K562 (cell line): ENCODE measurements at regions not wholly inside any gene's neighbourhood (a gene's known extent, or its start where the extent isn't known, plus 50 kb on each side); places are given as distances from the start of the nearest gene placed in this dataset.

Experiments used
- ATAC-seq: fragments of 200-7000 bp; cut with Tn5 transposase; 3 replicates; pipeline ENCODE4 v1.9.1; 2020; ENCODE audit warnings: moderate library complexity
- BruUV-seq: library from RNA; stranded (reverse); fragments of 400-500 nt; replicated peaks from 2 replicates; lab custom pipeline; 2021; lab: Mats Ljungman, UMichigan
- CTCF ChIA-PET: fragments of 300-600 bp; formaldehyde crosslinking; extraction: SDS; loops from one replicate; lab custom pipeline; 2021; ENCODE audit warnings: low intra/inter-chr PET ratio; lab: Yijun Ruan, JAX
- POLR2A ChIA-PET: fragments of 300-600, 350-650 bp; sonication (Branson Sonifier 250); formaldehyde crosslinking; extraction: SDS; loops from one replicate; lab custom pipeline; 2021; ENCODE audit warnings: antibody characterized with exemption, inconsistent platforms; lab: Yijun Ruan, JAX
- DNase-seq, 4 experiments: peaks; one replicate each; pipeline versions ENCODE4 v3.0.0 to v3.0.0-alpha.2; 2011 to 2018; ENCODE audit warnings: low spot score in 3 of 4, mixed read lengths in 3 of 4; ENCODE audit errors: extremely low read depth in 1 of 4
- FAIRE-seq: peaks from 2 replicates; lab custom pipeline; 2011; peaks lifted over from hg19 to GRCh38; lab: Jason Lieb, UNC
- H2AFZ ChIP-seq: 2 replicates; pipeline ENCODE4 v1.6.0; 2011; ENCODE audit warnings: low read depth, low read length, control low read depth, inconsistent platforms
- H3K27ac ChIP-seq: fragments of 200-600 bp; 3 replicates; pipeline ENCODE4 v1.8.0; 2011; ENCODE audit warnings: low read depth, mild to moderate bottlenecking, control low read depth, inconsistent platforms, low read length, moderate library complexity, mixed read lengths; ENCODE audit errors: extremely low read depth
- H3K27me3 ChIP-seq, 2 experiments: fragments of 300-600 bp in 1 of 2; 2 replicates in 1 of 2; 3 replicates in 1 of 2; pipeline versions ENCODE4 v1.6.0 to v1.8.0; 2011; ENCODE audit warnings: inconsistent platforms in 2 of 2, low read length in 2 of 2, mild to moderate bottlenecking in 1 of 2, mixed read lengths in 1 of 2, moderate library complexity in 1 of 2; ENCODE audit not compliant: control insufficient read depth in 2 of 2, insufficient read depth in 2 of 2
- H3K36me3 ChIP-seq: fragments of 300-600 bp; 3 replicates; pipeline ENCODE4 v1.8.0; 2011; ENCODE audit warnings: mild to moderate bottlenecking, low read length, inconsistent platforms; ENCODE audit not compliant: control insufficient read depth, insufficient read depth
- H3K4me1 ChIP-seq, 2 experiments: fragments of 200-600 bp in 1 of 2; replicated peaks in 1 of 2; 2 replicates in 1 of 2; 3 replicates in 1 of 2; pipeline versions ENCODE4 v1.5.1 to v1.8.0; 2011; ENCODE audit warnings: inconsistent platforms in 2 of 2, low read length in 2 of 2, mild to moderate bottlenecking in 1 of 2, mixed read lengths in 1 of 2, moderate library complexity in 1 of 2; ENCODE audit not compliant: control insufficient read depth in 2 of 2, insufficient read depth in 2 of 2
- H3K4me2 ChIP-seq: 2 replicates; pipeline ENCODE4 v1.6.1; 2011; ENCODE audit warnings: low read length, control low read depth, inconsistent platforms, mixed read lengths; ENCODE audit not compliant: insufficient read depth
- H3K4me3 ChIP-seq: fragments of 200-600 bp; sonication (generic), shearing (Covaris generic); 2 replicates; pipeline ENCODE4 v1.5.1; 2016; ENCODE audit warnings: control low read depth, inconsistent platforms
- H3K79me2 ChIP-seq: fragments of 200-600 bp; 3 replicates; pipeline ENCODE4 v1.8.0; 2011; ENCODE audit warnings: low read length, inconsistent platforms; ENCODE audit not compliant: control insufficient read depth, insufficient read depth
- H3K9ac ChIP-seq, 2 experiments: 2 replicates each; pipeline versions ENCODE4 v1.6.0 to v1.6.1; 2011; ENCODE audit warnings: low read depth in 2 of 2, low read length in 2 of 2, control low read depth in 1 of 2, inconsistent platforms in 1 of 2, mild to moderate bottlenecking in 1 of 2, mixed read lengths in 1 of 2; ENCODE audit not compliant: insufficient read depth in 1 of 2
- H3K9me1 ChIP-seq: one replicate; pipeline ENCODE4 v1.6.0; 2011; ENCODE audit warnings: inconsistent platforms, mild to moderate bottlenecking, low read length, moderate library complexity; ENCODE audit not compliant: control insufficient read depth, insufficient read depth
- H3K9me3 ChIP-seq: replicated peaks from 2 replicates; pipeline ENCODE4 v1.5.1; 2011; ENCODE audit warnings: low read depth, low read length, inconsistent platforms; ENCODE audit not compliant: control insufficient read depth, insufficient read depth
- H4K20me1 ChIP-seq: replicated peaks from 2 replicates; pipeline ENCODE4 v1.6.1; 2011; ENCODE audit warnings: low read length, inconsistent platforms, mixed read lengths; ENCODE audit not compliant: control insufficient read depth, insufficient read depth
- BHLHE40 ChIP-seq: IDR thresholded peaks from 2 replicates; pipeline ENCODE4 v1.6.1; 2011; ENCODE audit warnings: low read length, improper control_type of control experiment
- CEBPG ChIP-seq, 3 experiments: fragments of 200-800 bp in 1 of 3; sonication (Bioruptor generic) in 1 of 3; sonication (generic) in 1 of 3; formaldehyde crosslinking in 1 of 3; IDR thresholded peaks in 2 of 3; conservative IDR thresholded peaks in 1 of 3; 2 replicates each; pipeline versions ENCODE4 v1.6.1 to v1.8.0; 2016 to 2022; ENCODE audit warnings: missing compliant biosample characterization in 2 of 3, missing genetic modification characterization in 2 of 3, mild to moderate bottlenecking in 1 of 3, missing genetic modification reagents in 1 of 3
- E2F5 ChIP-seq: sonication (generic); formaldehyde crosslinking; IDR thresholded peaks from 2 replicates; pipeline ENCODE4 v1.8.0; 2022; ENCODE audit warnings: mild to moderate bottlenecking, missing genetic modification reagents
- ELF4 ChIP-seq: fragments of 450-650 bp; formaldehyde crosslinking; IDR thresholded peaks from 2 replicates; pipeline ENCODE4 v1.4.0; 2022; ENCODE audit warnings: missing genetic modification characterization
- FOS ChIP-seq: IDR thresholded peaks from 3 replicates; pipeline ENCODE4 v1.6.1; 2011; ENCODE audit not compliant: insufficient read length; ENCODE audit errors: extremely low read depth
- GATAD2A ChIP-seq: fragments of 450-650 bp; IDR thresholded peaks from 2 replicates; pipeline ENCODE4 v1.6.1; 2017
- GTF2E2 ChIP-seq: fragments of 200-800 bp; sonication (Bioruptor generic); IDR thresholded peaks from 2 replicates; pipeline ENCODE4 v1.6.1; 2016; ENCODE audit warnings: missing genetic modification characterization, missing compliant biosample characterization
- HNRNPUL1 ChIP-seq: fragments of 200-400 bp; formaldehyde crosslinking; IDR thresholded peaks from 2 replicates; pipeline ENCODE4 v1.6.1; 2017; ENCODE audit warnings: low read length
- MLLT1 ChIP-seq, 2 experiments: fragments of 450-650 bp; IDR thresholded peaks; 2 replicates each; pipeline ENCODE4 v1.6.1; 2016
- NR3C1 ChIP-seq: sonication (generic); formaldehyde crosslinking; IDR thresholded peaks from 2 replicates; pipeline ENCODE4 v1.8.1; 2022; ENCODE audit warnings: missing genetic modification reagents
- POLR2A ChIP-seq: fragments of 450-650 bp; conservative IDR thresholded peaks from 2 replicates; pipeline ENCODE4 v1.6.1; 2016
- PRPF4 ChIP-seq: fragments of 200-400 bp; formaldehyde crosslinking; IDR thresholded peaks from one replicate; pipeline ENCODE4 v1.6.1; 2017; ENCODE audit warnings: low read length, low read depth, mild to moderate bottlenecking; ENCODE audit not compliant: insufficient read depth, poor library complexity, severe bottlenecking
- TAF1 ChIP-seq: IDR thresholded peaks from 2 replicates; pipeline ENCODE4 v1.6.1; 2011; ENCODE audit warnings: mild to moderate bottlenecking, low read length, moderate library complexity; ENCODE audit not compliant: insufficient read depth, control insufficient read depth, severe bottlenecking; ENCODE audit errors: extremely low read depth
- TRIM24 ChIP-seq, 2 experiments: fragments of 450-650 bp; IDR thresholded peaks; 2 replicates each; pipeline ENCODE4 v1.6.1; 2016
- ZBTB8A ChIP-seq: fragments of 450-650 bp; IDR thresholded peaks from 2 replicates; pipeline ENCODE4 v1.6.1; 2018; ENCODE audit warnings: mild to moderate bottlenecking, moderate library complexity; ENCODE audit not compliant: partially characterized antibody
- ZNF121 ChIP-seq: sonication (generic); formaldehyde crosslinking; conservative IDR thresholded peaks from 2 replicates; pipeline ENCODE4 v1.8.0; 2022; ENCODE audit warnings: missing genetic modification reagents
- ZNF143 ChIP-seq: sonication (generic); formaldehyde crosslinking; IDR thresholded peaks from 2 replicates; pipeline ENCODE4 v1.9.0; 2022; ENCODE audit warnings: mild to moderate bottlenecking, missing genetic modification reagents
- ZNF184 ChIP-seq: sonication (generic); formaldehyde crosslinking; IDR thresholded peaks from 2 replicates; pipeline ENCODE4 v1.5.0; 2020; ENCODE audit warnings: missing genetic modification reagents
- ZNF408 ChIP-seq: fragments of 250-450 bp; sonication (Bioruptor Pico); IDR thresholded peaks from 2 replicates; pipeline ENCODE4 v1.4.0; 2020; ENCODE audit warnings: low read depth, mild to moderate bottlenecking, moderate library complexity
- ZSCAN32 ChIP-seq: fragments of 450-650 bp; formaldehyde crosslinking; IDR thresholded peaks from 2 replicates; pipeline ENCODE4 v1.4.0; 2020; ENCODE audit warnings: mild to moderate bottlenecking, moderate library complexity
- WGBS: fragments of 100-300 bp; shearing (Covaris generic); methylation state at CpG from one replicate; pipeline ENCODE4 v1.1.6; 2016; ENCODE audit warnings: low coverage, mixed read lengths; ENCODE audit not compliant: insufficient coverage; ENCODE audit errors: missing lambda C conversion rate; 5-methylcytosine and 5-hydroxymethylcytosine counted together
- in situ Hi-C: fragments of 300-500 bp; cut with MboI; formaldehyde crosslinking; loops from 4 replicates; pipeline ENCODE4 v1.15.0; 2018; ENCODE audit warnings: inconsistent platforms, mixed read lengths
- intact Hi-C: fragments of 100-400 bp; cut with micrococcal nuclease; formaldehyde crosslinking; loops from 2 replicates; pipeline ENCODE4 v1.14.2; 2022

- FAIRE-seq (no peak), DNase-seq (no peak), ATAC-seq (no peak)
- Histone ChIP-seq H3K9ac (no peak overlapping the region), H3K9me3 (no peaks in the 10 kb centered on the region), H3K79me2 (no peaks in the 10 kb centered on the region), H2AFZ (no peak overlapping the region), H3K9me1 (no peaks in the 10 kb centered on the region), H3K4me3 (no peak overlapping the region), H3K4me2 (no peak overlapping the region), H4K20me1 (no peaks in the 10 kb centered on the region), H3K27ac (no peak overlapping the region), H3K27me3 (no peaks in the 10 kb centered on the region), H3K36me3 (no peaks in the 10 kb centered on the region), H3K4me1 (no peaks in the 10 kb centered on the region)
- 2% methylated on average over 3 of the region's 3 CpGs for WGBS
- ChIA-PET CTCF (no interaction called here), POLR2A (no interaction called here)
- intact Hi-C loops (no loop called here), in situ Hi-C loops (no loop called here)
- BruUV-seq: no TSS peak
- TF ChIP-seq BHLHE40 (no peak), CEBPG (CRISPR knock-in tag; IDR thresholded peaks at IDR 0.05) (no peak), CEBPG (tag; conservative IDR thresholded peaks at IDR 0.05 in 1 of 2, IDR thresholded peaks at IDR 0.05 in 1 of 2) (no peak), GATAD2A (no peak), NR3C1 (no peak), ZSCAN32 (CRISPR knock-in tag) (no peak), POLR2A (no peak), ZNF121 (CRISPR knock-in tag) (no peak), HNRNPUL1 (no peak), ZNF408 (CRISPR knock-in tag) (no peak), ELF4 (CRISPR knock-in tag) (no peak), GTF2E2 (tag) (no peak), MLLT1 (IDR thresholded peaks at IDR 0.05) (no peak), ZNF184 (CRISPR knock-in tag) (no peak), ZNF143 (CRISPR knock-in tag) (no peak), ZBTB8A (no peak), TAF1 (no peak), FOS (no peak), TRIM24 (IDR thresholded peaks at IDR 0.05) (no peak), E2F5 (no peak), PRPF4 (no peak)
These were observed 301.5 kb upstream of the ATP2B1 start for GRCh38 chr12:90010089-90010488.
